Thyroid gland (tissue), 4 donors: ENCODE measurements at regions not wholly inside any gene's neighbourhood (a gene's known extent, or its start where the extent isn't known, plus 50 kb on each side); places are given as distances from the start of the nearest gene placed in this dataset.

Source experiments
- DNase-seq, 2 donors: peaks; one replicate each; pipeline ENCODE4 v3.0.0-alpha.2; 2019
- H3K27ac ChIP-seq, 3 donors: fragments of 200-600 bp; sonication (generic); 1 replicate in 2 of 3; 2 replicates in 1 of 3; pipeline ENCODE4 v1.5.1; 2016 to 2019; ENCODE audit warnings: mild to moderate bottlenecking in 1 of 3, moderate library complexity in 1 of 3
- H3K27me3 ChIP-seq: fragments of 200-600 bp; sonication (generic); one replicate; pipeline ENCODE4 v1.5.1; 2019
- H3K36me3 ChIP-seq, 2 donors: fragments of 200-600 bp; sonication (generic); one replicate each; pipeline ENCODE4 v1.5.1; 2016 to 2019
- H3K4me1 ChIP-seq, 2 donors: fragments of 200-600 bp; sonication (generic); one replicate each; pipeline ENCODE4 v1.5.1; 2017 to 2019
- H3K4me3 ChIP-seq, 3 donors: fragments of 200-600 bp; sonication (generic); replicated peaks in 1 of 3; 1 replicate in 2 of 3; 2 replicates in 1 of 3; pipeline ENCODE4 v1.5.1; 2016; ENCODE audit warnings: mild to moderate bottlenecking in 1 of 3
- H3K9me3 ChIP-seq: fragments of 200-600 bp; sonication (generic); one replicate; pipeline ENCODE4 v1.5.1; 2017
- CTCF ChIP-seq, 6 experiments: fragments of 200-600 bp in 3 of 6; fragments of 450-650 bp in 3 of 6; sonication (generic) in 3 of 6; IDR thresholded peaks; one replicate each; pipeline ENCODE4 v1.5.1; 2016 to 2019; ENCODE audit warnings: antibody characterized with exemption in 6 of 6, mild to moderate bottlenecking in 2 of 6, inconsistent platforms in 1 of 6, moderate library complexity in 1 of 6
- POLR2A ChIP-seq, 2 donors: fragments of 450-650 bp; IDR thresholded peaks; one replicate each; pipeline ENCODE4 v1.6.1; 2017; ENCODE audit warnings: antibody characterized with exemption in 2 of 2, mild to moderate bottlenecking in 2 of 2, moderate library complexity in 1 of 2
- WGBS, 2 donors: methylation state at CpG; one replicate each; pipeline ENCODE4 v1.1.5; 2017; 5-methylcytosine and 5-hydroxymethylcytosine counted together
- intact Hi-C: fragments of 100-400 bp; cut with DNase I; formaldehyde crosslinking; loops from one replicate; pipeline ENCODE4 v1.15.1; 2023

GRCh38 chr1:63129855-63130254 lies 192.5 kb upstream of the FOXD3 start:
- TF ChIP-seq CTCF (IDR thresholded peaks at IDR 0.05) = no peak
- TF ChIP-seq POLR2A (IDR thresholded peaks at IDR 0.05) = no peak
- intact Hi-C loops = no loop called here

GRCh38 chr1:63134501-63135173 lies 187.7 kb upstream of the FOXD3 start:
- no peak overlapping the region for H3K4me3 ChIP-seq
- intact Hi-C loops = no loop called here
- no peak for TF ChIP-seq POLR2A (IDR thresholded peaks at IDR 0.05)
- no peak for TF ChIP-seq CTCF (IDR thresholded peaks at IDR 0.05)
- no peaks in the 10 kb centered on the region for H3K9me3 ChIP-seq
- WGBS, 2 donors = 76 to 77% methylated on average over 6 of the region's 6 CpGs
- no peak overlapping the region for H3K27ac ChIP-seq
- no peaks in the 10 kb centered on the region for H3K4me1 ChIP-seq
- no peaks in the 10 kb centered on the region for H3K36me3 ChIP-seq
- no peak for DNase-seq
- H3K27me3 ChIP-seq = no peaks in the 10 kb centered on the region

More at GRCh38 chr1:63129855-63130254, 192.5 kb upstream of the FOXD3 start:
- no peak for DNase-seq
- no peak overlapping the region for H3K4me3 ChIP-seq
- H3K27ac ChIP-seq = no peak overlapping the region
- H3K27me3 ChIP-seq = no peaks in the 10 kb centered on the region
- WGBS, 2 donors = 82 to 84% methylated on average over 2 of the region's 2 CpGs
- H3K36me3 ChIP-seq = no peaks in the 10 kb centered on the region
- no peaks in the 10 kb centered on the region for H3K9me3 ChIP-seq
- peaks cover 10 to 23% of the 10 kb centered on the region in 2 donors for H3K4me1 ChIP-seq

GRCh38 chr1:63135174-63135512 lies 187.2 kb upstream of the FOXD3 start:
- Histone ChIP-seq H3K4me1 (no peaks in the 10 kb centered on the region), H3K9me3 (no peaks in the 10 kb centered on the region), H3K4me3 (no peak overlapping the region), H3K27me3 (no peaks in the 10 kb centered on the region), H3K36me3 (no peaks in the 10 kb centered on the region), H3K27ac (no peak overlapping the region)
- WGBS, 2 donors = 94 to 98% methylated on average over 2 of the region's 2 CpGs
- DNase-seq = no peak
- intact Hi-C loops = no loop called here
- no peak for TF ChIP-seq POLR2A (IDR thresholded peaks at IDR 0.05)

GRCh38 chr1:63135801-63136200 lies 186.6 kb upstream of the FOXD3 start:
- DNase-seq = no peak
- H3K36me3 ChIP-seq = no peaks in the 10 kb centered on the region
- H3K27me3 ChIP-seq = no peaks in the 10 kb centered on the region
- no peaks in the 10 kb centered on the region for H3K9me3 ChIP-seq
- no peaks in the 10 kb centered on the region for H3K4me1 ChIP-seq
- intact Hi-C loops = no loop called here
- no peak overlapping the region for H3K4me3 ChIP-seq
- no peak for TF ChIP-seq POLR2A (IDR thresholded peaks at IDR 0.05)
- TF ChIP-seq CTCF (IDR thresholded peaks at IDR 0.05) = no peak
- H3K27ac ChIP-seq = no peak overlapping the region
- 98 to 100% methylated on average over 1 of the region's 1 CpG for WGBS, 2 donors

GRCh38 chr1:63142001-63142400 lies 180.4 kb upstream of the FOXD3 start:
- 80 to 85% methylated on average over 5 of the region's 5 CpGs for WGBS, 2 donors
- no peak for DNase-seq
- Histone ChIP-seq H3K27ac (no peak overlapping the region), H3K4me1 (no peaks in the 10 kb centered on the region), H3K4me3 (no peak overlapping the region), H3K9me3 (no peaks in the 10 kb centered on the region), H3K36me3 (no peaks in the 10 kb centered on the region), H3K27me3 (no peaks in the 10 kb centered on the region)
- TF ChIP-seq POLR2A (IDR thresholded peaks at IDR 0.05) (no peak), CTCF (IDR thresholded peaks at IDR 0.05) (no peak)
- intact Hi-C loops = no loop called here

- intact Hi-C loops = no loop called here
- Histone ChIP-seq H3K4me1 (no peaks in the 10 kb centered on the region), H3K27ac (no peak overlapping the region), H3K4me3 (no peak overlapping the region), H3K9me3 (no peaks in the 10 kb centered on the region), H3K36me3 (no peaks in the 10 kb centered on the region), H3K27me3 (no peaks in the 10 kb centered on the region)
- no peak for TF ChIP-seq POLR2A (IDR thresholded peaks at IDR 0.05)
- no peak for TF ChIP-seq CTCF (IDR thresholded peaks at IDR 0.05)
- DNase-seq = no peak
These were observed 178.9 kb upstream of the FOXD3 start for GRCh38 chr1:63143482-63143881.
